Transverse colon (tissue), 4 donors: ENCODE measurements at regions not wholly inside any gene's neighbourhood (a gene's known extent, or its start where the extent isn't known, plus 50 kb on each side); places are given as distances from the start of the nearest gene placed in this dataset.

Experiments used
- DNase-seq: peaks from one replicate; pipeline ENCODE4 v3.0.0-alpha.2; 2019
- H3K27ac ChIP-seq, 4 donors: fragments of 200-600 bp; sonication (generic); 2 replicates each; pipeline ENCODE4 v1.5.1; 2016 to 2018; ENCODE audit warnings: inconsistent platforms in 4 of 4
- H3K27me3 ChIP-seq: fragments of 200-600 bp; sonication (generic); 2 replicates; pipeline ENCODE4 v1.5.1; 2017; ENCODE audit warnings: inconsistent platforms
- H3K36me3 ChIP-seq, 4 donors: fragments of 200-600 bp; sonication (generic); 2 replicates each; pipeline ENCODE4 v1.5.1; 2017 to 2019; ENCODE audit warnings: inconsistent platforms in 4 of 4
- H3K4me1 ChIP-seq, 4 donors: fragments of 200-600 bp; sonication (generic); 2 replicates each; pipeline ENCODE4 v1.5.1; 2017 to 2020; ENCODE audit warnings: inconsistent platforms in 4 of 4
- H3K4me3 ChIP-seq, 4 donors: fragments of 200-600 bp; sonication (generic); 1 replicate in 1 of 4; 2 replicates in 3 of 4; pipeline versions ENCODE4 v1.5.1 to v1.6.1; 2017 to 2019; ENCODE audit warnings: inconsistent platforms in 4 of 4
- H3K9me3 ChIP-seq, 2 donors: fragments of 200-600 bp; sonication (generic); 2 replicates each; pipeline ENCODE4 v1.5.1; 2017 to 2019; ENCODE audit warnings: inconsistent platforms in 2 of 2
- EP300 ChIP-seq: sonication (generic); formaldehyde crosslinking; IDR thresholded peaks from one replicate; pipeline ENCODE4 v1.6.1; 2017; ENCODE audit warnings: antibody characterized with exemption, low read depth
- POLR2A ChIP-seq: fragments of 450-650 bp; IDR thresholded peaks from one replicate; pipeline ENCODE4 v1.6.1; 2016; ENCODE audit warnings: antibody characterized with exemption, mild to moderate bottlenecking, moderate library complexity
- POLR2AphosphoS5 ChIP-seq, 3 donors: sonication (generic); formaldehyde crosslinking; IDR thresholded peaks; one replicate each; pipeline ENCODE4 v1.6.1; 2016; ENCODE audit warnings: antibody characterized with exemption in 3 of 3
- WGBS, 2 donors: methylation state at CpG; one replicate each; pipeline ENCODE4 v1.1.5; 2018; ENCODE audit warnings: low coverage in 1 of 2; 5-methylcytosine and 5-hydroxymethylcytosine counted together
- in situ Hi-C, 4 donors: fragments of 200-750 bp; cut with MboI; loops; one replicate each; pipeline versions ENCODE4 v1.15.0 to v1.15.1; 2017; ENCODE audit warnings: low sequenced_read_pairs in 3 of 4, low pct_ligation_motif_present in 1 of 4, low pct_unique_long_range_greater_than_20kb in 1 of 4
- intact Hi-C: fragments of 100-400 bp; cut with DNase I; formaldehyde crosslinking; loops from one replicate; pipeline ENCODE4 v1.15.1; 2023; ENCODE audit warnings: low total_unique reads
- TF ChIP-seq, protein P1 (sequence below), 5 experiments: fragments of 200-600 bp in 3 of 5; fragments of 450-650 bp in 2 of 5; sonication (generic) in 3 of 5; IDR thresholded peaks; 1 replicate in 2 of 5; 2 replicates in 3 of 5; pipeline ENCODE4 v1.5.1; 2016 to 2017; ENCODE audit warnings: antibody characterized with exemption in 5 of 5, inconsistent platforms in 3 of 5, mild to moderate bottlenecking in 2 of 5, moderate library complexity in 1 of 5

DNA sequence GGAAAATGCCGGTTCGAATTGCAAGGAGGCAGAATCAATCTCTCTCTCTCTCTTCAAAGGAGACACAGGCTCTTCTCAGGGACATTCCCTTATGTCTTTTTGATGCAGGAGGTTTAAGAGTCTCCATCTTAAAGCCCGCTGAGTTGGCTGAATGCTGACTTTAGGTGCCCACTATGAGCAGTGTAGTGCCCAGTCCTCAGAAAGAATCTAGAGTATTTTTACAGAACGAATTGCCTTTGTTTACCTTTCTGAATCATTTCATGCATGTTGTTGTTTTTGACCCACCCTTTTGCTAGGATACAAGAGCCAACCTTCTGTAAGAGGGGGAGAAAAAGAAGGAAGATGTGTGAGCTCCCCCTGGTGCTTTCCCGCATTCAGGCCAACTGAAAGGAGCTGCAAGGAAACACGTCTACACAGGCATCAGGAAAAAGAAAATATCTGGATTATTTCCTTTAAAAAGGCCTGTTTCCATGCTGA is 193.5 kb upstream of the TCF4 start:
- 48 to 59% methylated on average over 5 to 6 of the region's 6 CpGs for WGBS, 2 donors
- Histone ChIP-seq H3K27ac (no peak overlapping the region), H3K36me3 (no peaks in the 10 kb centered on the region), H3K27me3 (peaks cover 12% of the 10 kb centered on the region), H3K4me3 (no peak overlapping the region), H3K9me3 (no peaks in the 10 kb centered on the region), H3K4me1 (peaks cover 0 to 7% (median 0%) of the 10 kb centered on the region in 4 donors)
- intact Hi-C loops (loop anchor here (5.0 kb wide), 2 partner anchors 369 to 549 kb away; no protein-coding TSS in a partner anchor), in situ Hi-C loops (loop anchor here in 3 of 4 donors (10.0 to 25.0 kb wide), 3 partner anchors 369 to 547 kb away; no protein-coding TSS in a partner anchor)
- DNase-seq: peak; percentile 10
- TF ChIP-seq POLR2A (no peak), EP300 (no peak), POLR2AphosphoS5 (IDR thresholded peaks at IDR 0.05) (no peak)
- TF ChIP-seq, protein P1, sequence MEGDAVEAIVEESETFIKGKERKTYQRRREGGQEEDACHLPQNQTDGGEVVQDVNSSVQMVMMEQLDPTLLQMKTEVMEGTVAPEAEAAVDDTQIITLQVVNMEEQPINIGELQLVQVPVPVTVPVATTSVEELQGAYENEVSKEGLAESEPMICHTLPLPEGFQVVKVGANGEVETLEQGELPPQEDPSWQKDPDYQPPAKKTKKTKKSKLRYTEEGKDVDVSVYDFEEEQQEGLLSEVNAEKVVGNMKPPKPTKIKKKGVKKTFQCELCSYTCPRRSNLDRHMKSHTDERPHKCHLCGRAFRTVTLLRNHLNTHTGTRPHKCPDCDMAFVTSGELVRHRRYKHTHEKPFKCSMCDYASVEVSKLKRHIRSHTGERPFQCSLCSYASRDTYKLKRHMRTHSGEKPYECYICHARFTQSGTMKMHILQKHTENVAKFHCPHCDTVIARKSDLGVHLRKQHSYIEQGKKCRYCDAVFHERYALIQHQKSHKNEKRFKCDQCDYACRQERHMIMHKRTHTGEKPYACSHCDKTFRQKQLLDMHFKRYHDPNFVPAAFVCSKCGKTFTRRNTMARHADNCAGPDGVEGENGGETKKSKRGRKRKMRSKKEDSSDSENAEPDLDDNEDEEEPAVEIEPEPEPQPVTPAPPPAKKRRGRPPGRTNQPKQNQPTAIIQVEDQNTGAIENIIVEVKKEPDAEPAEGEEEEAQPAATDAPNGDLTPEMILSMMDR (IDR thresholded peaks at IDR 0.05): peak in 4 of 5 experiments; percentile 29 to 43 (median 31)

- no peak for DNase-seq
- peak overlapping the region in 3 of 4 donors; percentile 38 to 62 (median 48) for H3K4me3 ChIP-seq
- in situ Hi-C loops: loop anchor here in 3 of 4 donors (10.0 to 25.0 kb wide), 3 partner anchors 368 to 546 kb away; no protein-coding TSS in a partner anchor
- H3K36me3 ChIP-seq: no peaks in the 10 kb centered on the region
- peak overlapping the region; percentile 27 to 63 (median 51) for H3K27ac ChIP-seq
- peaks cover 12% of the 10 kb centered on the region for H3K27me3 ChIP-seq
- WGBS, 2 donors: 32 to 38% methylated on average over 8 to 9 of the region's 9 CpGs
- no peaks in the 10 kb centered on the region for H3K9me3 ChIP-seq
- TF ChIP-seq POLR2A (no peak), EP300 (no peak), POLR2AphosphoS5 (IDR thresholded peaks at IDR 0.05) (no peak)
- TF ChIP-seq, protein P1 (IDR thresholded peaks at IDR 0.05): no peak
- intact Hi-C loops: loop anchor here (5.0 kb wide), 2 partner anchors 368 to 548 kb away; no protein-coding TSS in a partner anchor
- peaks cover 0 to 7% (median 0%) of the 10 kb centered on the region in 4 donors for H3K4me1 ChIP-seq
These were observed 192.6 kb upstream of the TCF4 start for GRCh38 chr18:55780586-55781071.

DNA sequence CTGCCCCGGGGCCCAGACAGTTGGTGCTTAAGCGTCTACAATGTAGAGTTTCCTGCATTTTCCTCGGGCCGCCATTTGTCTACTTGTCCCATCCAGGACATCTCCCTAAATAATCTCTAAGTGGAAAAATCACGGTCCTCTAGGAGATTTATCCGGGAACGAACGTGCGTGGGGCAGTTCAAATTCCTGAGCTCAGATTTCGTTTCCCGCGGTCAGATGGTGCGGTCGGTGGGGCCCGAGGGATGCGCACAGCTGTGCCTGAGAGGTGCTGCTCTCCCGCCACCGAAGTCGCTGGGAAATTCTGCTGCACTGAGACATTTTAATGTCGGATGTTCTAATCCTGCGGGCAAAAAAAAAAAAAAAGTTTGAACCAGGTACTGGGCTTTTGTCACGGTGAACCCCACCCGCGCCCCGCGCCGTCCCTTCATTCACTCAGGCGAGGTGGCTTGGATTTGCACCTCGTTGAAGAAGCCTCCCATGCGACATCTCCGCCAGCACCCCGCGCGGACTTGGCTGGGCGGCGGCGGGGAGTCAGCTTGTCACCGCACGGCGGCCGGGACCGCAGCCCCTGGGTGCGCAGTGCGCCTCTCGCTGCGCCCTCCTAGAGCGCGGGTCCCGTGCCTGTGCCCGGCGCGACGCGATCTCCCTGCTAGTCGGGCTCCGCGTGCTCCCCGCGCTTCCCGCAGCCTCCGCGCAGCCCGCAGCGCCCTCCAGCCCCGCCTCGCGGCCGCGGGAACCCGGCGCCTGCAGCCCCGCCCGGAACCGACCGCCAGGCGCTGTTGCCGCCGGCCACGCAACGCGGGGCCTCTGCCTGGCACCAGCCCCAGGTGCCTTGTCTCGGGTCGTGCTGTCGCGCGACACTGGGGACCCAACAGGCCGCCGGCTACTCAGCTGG is 191.9 kb upstream of the TCF4 start:
- H3K27me3 ChIP-seq: peaks cover 12% of the 10 kb centered on the region
- in situ Hi-C loops (loop anchor here in 3 of 4 donors (10.0 to 25.0 kb wide), 3 partner anchors 368 to 545 kb away; no protein-coding TSS in a partner anchor), intact Hi-C loops (loop anchor here (5.0 kb wide), 2 partner anchors 368 to 548 kb away; no protein-coding TSS in a partner anchor)
- H3K27ac ChIP-seq: peak overlapping the region; percentile 27 to 63 (median 51)
- H3K4me3 ChIP-seq: peak overlapping the region; percentile 30 to 62 (median 43)
- WGBS, 2 donors: 21 to 23% methylated on average over 8 to 70 of the region's 88 CpGs
- H3K36me3 ChIP-seq: no peaks in the 10 kb centered on the region
- TF ChIP-seq, protein P1 (IDR thresholded peaks at IDR 0.05): peak in 1 of 5 experiments; percentile 16
- TF ChIP-seq POLR2A (no peak), EP300 (no peak), POLR2AphosphoS5 (IDR thresholded peaks at IDR 0.05) (no peak)
- peaks cover 0 to 7% (median 0%) of the 10 kb centered on the region in 4 donors for H3K4me1 ChIP-seq
- DNase-seq: peak; percentile 7
- no peaks in the 10 kb centered on the region for H3K9me3 ChIP-seq
